ENCODE measurements at regions not wholly inside any gene's neighbourhood (a gene's known extent, or its start where the extent isn't known, plus 50 kb on each side); places are given as distances from the start of the nearest gene placed in this dataset.

DNA sequence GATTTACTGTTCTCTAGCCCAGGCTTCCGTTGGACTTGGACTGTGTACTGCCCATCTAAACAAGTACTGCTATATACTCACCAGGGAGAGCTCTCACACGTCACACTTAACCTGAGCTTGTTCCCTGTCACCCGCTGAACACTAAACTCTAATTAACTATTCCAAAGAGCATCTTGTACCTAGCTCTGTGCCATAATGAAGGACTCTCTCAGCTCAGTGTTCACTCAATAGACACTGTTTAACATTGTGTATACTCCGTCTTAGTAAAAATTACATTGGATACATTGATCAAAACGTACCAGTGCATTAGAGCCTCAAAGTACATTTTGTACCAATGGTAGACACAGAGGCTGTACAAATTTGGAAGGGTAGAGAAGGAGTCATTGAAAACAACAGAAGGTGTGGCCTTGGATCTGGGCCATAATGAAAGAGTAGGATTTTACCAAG lies 55.4 kb upstream of the EPHA7 start:
- DNase-seq, result no peak

- no peak for DNase-seq
These were observed 51.9 kb upstream of the EPHA7 start for GRCh38 chr6:93471281-93471680.
